DMS153 (cell line): ENCODE measurements at regions not wholly inside any gene's neighbourhood (a gene's known extent, or its start where the extent isn't known, plus 50 kb on each side); places are given as distances from the start of the nearest gene placed in this dataset.
"Not testable (repeated sequence)": the region's sequence is repeated elsewhere in the genome, so short reads cannot be mapped to it uniquely, and the experiment has no call there.

Source experiments
- DNase-seq: peaks from one replicate; lab custom pipeline; 2025; lab: John Stamatoyannopoulos, UW

DNA sequence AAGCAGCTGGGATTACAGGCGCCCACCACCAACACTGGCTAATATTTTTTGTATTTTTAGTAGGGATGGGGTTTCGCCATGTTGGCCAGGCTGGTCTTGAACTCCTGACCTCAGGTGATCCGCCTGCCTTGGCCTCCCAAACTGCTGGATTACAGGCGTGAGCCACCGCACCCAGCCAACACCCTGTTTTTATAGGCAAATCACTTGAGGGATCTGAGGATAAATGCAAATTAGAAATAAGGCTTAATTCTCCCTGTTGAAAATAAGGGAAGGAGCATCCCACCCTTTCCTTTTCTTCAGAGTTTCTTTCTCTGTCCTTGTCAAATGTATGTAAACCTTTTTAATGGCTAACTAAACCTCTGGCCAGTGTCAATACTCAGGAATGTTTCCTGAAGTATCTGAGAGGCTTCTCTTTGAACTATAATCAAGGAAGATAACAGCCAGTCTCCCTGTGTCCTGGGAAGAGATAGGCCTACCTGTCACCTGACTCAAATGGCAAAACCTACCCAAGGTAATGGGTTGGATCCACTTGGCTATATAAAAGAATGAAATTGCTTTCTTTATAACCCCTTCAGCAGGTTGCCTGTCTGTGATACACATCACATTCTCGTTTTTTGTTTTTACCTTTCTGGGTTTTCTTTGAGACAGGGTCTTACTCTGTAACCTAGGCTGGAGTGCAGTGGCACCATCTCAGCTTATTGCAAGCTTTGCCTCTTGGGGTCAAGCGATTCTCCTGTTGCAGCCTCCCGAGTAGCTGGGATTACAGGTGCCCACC, 64.5 kb upstream of the TNFAIP3 start:
- no peak for DNase-seq

GRCh38 chr6:137804637-137805036, 62.4 kb upstream of the TNFAIP3 start:
- DNase-seq: no peak

DNA sequence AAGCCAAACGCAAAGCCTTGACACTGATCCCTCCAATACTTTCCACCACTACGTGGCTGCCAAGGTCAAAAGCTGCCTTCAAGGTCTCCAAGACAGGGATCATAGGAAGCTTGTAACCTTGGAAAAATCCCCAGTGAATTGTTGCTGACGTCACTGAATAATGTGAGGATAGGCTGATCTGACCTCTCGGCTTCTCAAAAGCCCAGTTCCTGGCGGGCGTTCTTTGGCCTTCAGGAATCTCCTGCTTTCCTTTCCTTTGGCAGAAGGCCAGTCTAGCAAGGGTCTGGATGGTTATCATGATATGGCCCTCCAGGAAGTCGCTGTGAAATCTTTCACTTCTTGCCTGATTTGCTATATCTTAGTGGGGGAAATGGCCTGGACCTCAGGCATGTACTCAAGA, 61.4 kb upstream of the TNFAIP3 start:
- no peak for DNase-seq

DNA sequence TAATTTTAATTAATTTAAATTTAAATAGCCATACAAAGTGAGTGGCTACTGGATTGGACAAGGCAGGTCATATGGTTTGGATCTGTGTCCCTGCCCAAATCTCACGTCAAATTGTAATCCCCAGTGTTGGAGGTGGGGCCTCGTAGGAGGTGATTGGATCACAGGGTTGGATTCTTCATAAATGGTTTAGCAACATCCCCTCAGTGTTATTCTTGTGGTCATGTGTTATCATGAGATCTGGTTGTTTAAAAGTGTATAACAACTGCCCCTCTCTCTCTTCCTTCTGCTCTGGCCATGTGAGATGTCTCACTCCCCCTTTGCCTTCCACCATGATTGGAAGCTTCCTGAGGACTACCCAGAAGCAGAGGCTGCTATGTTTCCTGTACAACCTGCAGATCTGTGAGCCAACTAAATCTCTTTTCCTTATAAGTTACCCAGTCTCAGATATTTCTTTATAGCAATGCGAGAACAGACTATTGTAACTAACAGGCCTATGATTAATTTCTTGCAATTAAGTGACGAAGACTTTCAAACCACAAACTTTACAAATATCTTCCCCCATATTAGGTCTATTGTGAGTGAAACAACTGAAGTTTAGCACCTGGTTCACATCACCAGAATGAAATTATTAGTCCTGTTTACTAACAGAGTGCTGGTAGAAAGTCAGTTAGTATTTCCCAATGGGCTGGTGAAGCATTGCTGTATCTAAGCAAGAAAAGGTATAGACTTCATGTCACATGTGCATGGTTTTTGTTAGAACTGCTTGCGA, 60.0 kb upstream of the TNFAIP3 start:
- no peak for DNase-seq

DNA sequence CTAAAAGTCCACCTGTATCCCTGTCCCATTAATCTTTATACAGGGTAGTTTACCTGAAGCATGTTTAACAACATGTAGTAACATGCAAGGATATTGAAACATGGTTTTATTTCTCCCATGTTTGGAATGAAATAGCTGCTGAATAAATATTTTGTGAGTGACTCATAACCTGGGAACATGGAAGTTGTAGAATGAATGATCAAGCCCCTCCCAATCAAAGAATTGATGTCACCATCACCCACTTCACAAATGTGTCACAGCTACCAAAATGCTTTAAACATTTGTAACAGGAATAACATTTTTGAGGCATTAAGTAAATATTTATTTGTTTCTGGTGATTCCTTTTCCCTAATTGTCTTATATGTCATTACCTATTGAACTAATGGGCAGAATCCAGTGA, 58.9 kb upstream of the TNFAIP3 start:
- no peak for DNase-seq

GRCh38 chr6:137808836-137809315, 58.2 kb upstream of the TNFAIP3 start:
- no peak for DNase-seq

DNA sequence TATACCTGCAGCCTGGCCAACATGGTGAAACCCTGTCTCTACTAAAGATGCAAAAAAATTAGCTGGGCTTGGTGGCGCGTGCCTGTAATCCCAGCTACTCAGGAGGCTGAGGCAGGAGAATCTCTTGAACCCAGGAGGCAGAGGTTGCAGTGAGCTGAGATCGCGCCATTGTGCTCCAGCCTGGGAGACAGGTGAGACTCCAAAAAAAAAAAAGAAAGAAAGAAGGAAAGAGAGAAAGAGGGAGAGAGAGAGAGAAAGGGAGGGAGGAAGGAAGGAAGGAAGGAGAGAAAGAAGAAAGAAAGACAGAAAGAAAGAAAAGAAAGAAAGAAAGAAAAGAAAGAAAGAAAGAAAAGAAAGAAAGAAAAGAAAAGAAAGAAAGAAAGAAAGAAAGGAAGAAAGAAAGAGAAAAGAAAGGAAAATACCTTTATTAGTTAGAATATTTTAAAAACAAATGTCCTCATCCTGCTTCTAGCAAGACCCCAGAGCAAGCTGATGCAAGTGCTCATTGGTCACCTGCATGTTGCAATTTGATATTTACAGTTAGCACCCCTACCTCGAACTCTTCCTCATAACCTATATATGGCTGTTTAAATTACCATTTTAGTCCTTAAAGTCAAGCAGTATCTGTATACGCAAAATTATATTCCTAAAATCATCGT, 57.0 kb upstream of the TNFAIP3 start:
- not testable (repeated sequence) for DNase-seq

GRCh38 chr6:137810554-137811120, 56.4 kb upstream of the TNFAIP3 start:
- no peak for DNase-seq

- peak; percentile 45 for DNase-seq
Measured at GRCh38 chr6:137811121-137811915, 55.7 kb upstream of the TNFAIP3 start.

DNA sequence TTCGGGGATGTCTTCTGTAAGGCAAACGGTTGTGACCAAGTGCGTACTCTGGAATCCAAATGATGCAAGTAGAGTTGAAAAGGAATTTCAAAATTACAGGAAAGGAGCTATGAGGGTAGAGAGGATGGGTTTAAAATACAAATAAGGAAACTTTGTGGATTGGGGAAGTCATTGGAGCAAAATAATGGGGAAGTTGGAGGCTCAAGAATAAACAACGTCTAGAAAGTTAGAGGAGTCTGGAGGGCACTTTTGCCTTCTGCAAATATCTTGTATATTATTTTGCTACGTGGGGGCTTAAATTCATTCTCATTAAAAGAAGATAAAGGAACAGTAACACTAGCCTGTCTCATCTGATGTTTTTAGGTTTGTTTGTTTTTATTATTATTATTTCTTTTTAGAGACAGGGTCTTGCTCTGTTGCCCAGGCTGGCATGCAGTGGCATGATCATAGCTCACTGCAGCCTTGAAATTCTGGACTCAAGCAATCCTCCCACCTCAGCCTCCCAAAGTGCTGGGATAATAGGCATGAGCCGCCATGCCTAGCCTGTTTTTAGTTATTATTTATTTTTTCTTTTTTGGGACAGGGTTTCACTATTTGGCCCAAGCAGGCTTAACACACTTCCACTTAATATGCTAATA, 55.0 kb upstream of the TNFAIP3 start:
- no peak for DNase-seq

DNA sequence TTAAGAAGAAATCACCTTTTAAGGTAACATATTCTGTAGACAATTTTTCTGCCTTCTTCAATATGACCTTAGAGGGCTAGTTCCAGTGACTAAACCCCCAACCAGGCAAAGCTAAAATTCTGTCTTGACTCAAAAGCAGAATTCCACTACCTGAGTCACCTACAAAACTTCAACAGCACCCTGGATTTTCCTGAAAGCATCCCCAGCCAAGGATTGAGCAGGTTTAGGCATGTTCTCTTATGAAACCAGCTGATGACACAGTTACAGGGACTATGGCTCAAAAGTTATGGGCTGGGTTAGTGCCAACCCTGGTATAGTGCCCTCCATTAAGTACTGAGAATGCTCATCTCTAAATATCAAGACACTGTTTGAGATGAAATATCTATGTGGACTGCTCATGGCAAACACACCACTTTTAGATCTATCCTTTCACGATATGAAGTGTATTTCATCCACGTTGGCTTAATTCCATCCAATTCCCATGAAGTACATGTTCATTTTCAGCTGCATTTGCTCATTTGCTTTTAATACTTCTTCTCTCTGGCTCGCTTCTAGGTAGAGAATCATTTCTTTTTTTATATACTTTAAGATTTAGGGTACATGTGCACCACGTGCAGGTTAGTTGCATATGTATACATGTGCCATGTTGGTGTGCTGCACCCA, 53.6 kb upstream of the TNFAIP3 start:
- no peak for DNase-seq

- not testable (repeated sequence) for DNase-seq
Measured at GRCh38 chr6:137814030-137814429, 53.0 kb upstream of the TNFAIP3 start.

GRCh38 chr6:137815692-137816091, 51.4 kb upstream of the TNFAIP3 start:
- DNase-seq: no peak

DNA sequence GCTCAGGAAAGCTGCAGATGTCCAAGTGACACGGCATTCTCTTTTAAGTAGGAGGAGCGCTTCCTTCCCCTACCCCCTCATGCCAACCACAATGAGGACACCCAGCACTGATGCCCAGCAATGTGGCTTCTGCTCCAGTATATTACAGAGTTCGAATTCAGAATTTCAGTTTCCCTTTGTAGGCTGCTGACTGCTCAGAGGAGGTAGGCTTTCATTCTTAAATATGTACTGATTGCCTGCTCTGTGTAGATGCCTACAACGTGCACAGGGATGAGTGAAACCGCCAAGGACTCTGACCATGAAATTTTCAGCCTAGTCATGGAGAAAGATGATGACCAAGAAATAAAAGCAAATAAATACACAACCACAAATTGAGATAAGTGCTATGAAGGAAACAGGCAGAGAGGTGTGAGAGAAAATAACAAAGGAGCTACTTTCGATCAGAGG, 50.9 kb upstream of the TNFAIP3 start:
- DNase-seq: no peak

DNA sequence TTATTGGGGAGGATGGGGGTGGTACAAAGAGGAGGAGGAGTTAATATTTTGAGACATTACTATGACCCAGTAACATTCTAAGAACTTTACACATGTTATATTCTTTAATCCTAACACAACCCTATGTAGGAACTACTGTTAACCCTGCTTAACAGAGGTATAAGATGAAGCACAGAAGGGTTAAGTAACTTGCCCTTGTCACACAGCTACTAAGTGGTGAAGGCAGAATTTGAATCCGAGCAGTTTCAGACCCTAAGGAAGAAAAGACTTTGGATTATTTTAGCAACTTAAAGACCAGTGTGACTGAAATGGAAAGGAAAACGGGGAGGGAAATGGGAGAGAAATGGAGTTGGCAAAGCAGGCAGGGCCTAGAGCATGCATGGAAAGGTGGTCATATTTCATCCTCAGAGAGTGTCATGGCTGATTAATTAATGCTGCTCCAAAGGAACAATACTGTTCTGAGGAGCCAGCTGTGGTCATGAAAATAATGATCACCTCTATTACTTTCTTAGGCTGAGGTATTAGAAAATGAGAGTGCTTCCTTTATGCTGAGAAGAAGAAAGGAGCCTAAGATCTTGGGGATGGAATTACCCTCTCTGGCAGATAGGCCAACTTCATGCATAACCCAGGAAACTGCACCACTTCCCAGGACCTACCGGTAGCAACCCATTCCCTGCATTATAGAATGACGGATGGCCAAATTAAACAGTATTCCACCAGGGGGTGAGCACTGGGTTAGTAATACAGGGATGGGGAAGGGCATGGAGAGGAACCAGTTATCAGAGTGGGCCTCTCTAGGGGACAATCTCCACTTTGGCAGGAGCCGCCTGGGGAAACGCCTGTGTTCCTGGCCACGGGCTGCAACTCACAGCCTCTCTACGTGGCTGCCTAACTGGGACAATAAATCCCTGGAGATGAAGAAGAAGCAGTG, 50.1 kb upstream of the TNFAIP3 start:
- DNase-seq: no peak
